A673 (cell line): ENCODE measurements at regions not wholly inside any gene's neighbourhood (a gene's known extent, or its start where the extent isn't known, plus 50 kb on each side); places are given as distances from the start of the nearest gene placed in this dataset.

Source experiments
- BruUV-seq: library from RNA; stranded (reverse); fragments of 400-500 nt; replicated peaks from 2 replicates; lab custom pipeline; 2021; lab: Mats Ljungman, UMichigan
- CTCF ChIA-PET: fragments of 300-600 bp; sonication (Branson Sonifier 250); formaldehyde crosslinking; loops from one replicate; lab custom pipeline; 2022; ENCODE audit warnings: antibody characterized with exemption; lab: Charles Lee
- POLR2A ChIA-PET: fragments of 300-600 bp; sonication (Branson Sonifier 250); formaldehyde crosslinking; loops from one replicate; lab custom pipeline; 2022; ENCODE audit warnings: antibody characterized with exemption; ENCODE audit not compliant: low non-redundant PET; lab: Charles Lee
- DNase-seq: peaks from one replicate; pipeline ENCODE4 v3.0.0-alpha.2; 2015; ENCODE audit warnings: low spot score
- H3K27ac ChIP-seq: fragments of 200-600 bp; sonication (generic); 2 replicates; pipeline ENCODE4 v1.5.1; 2016; ENCODE audit warnings: mixed run types, low read depth, mild to moderate bottlenecking, mixed read lengths, antibody characterized with exemption, low read length; ENCODE audit not compliant: poor library complexity, severe bottlenecking
- H3K27me3 ChIP-seq: fragments of 200-600 bp; sonication (generic); replicated peaks from 2 replicates; pipeline ENCODE4 v1.6.1; 2017; ENCODE audit warnings: mixed run types, low read depth, mild to moderate bottlenecking, mixed read lengths, antibody characterized with exemption, low read length; ENCODE audit not compliant: insufficient read depth, poor library complexity
- H3K36me3 ChIP-seq: fragments of 200-600 bp; sonication (generic); 2 replicates; pipeline ENCODE4 v1.6.1; 2016; ENCODE audit warnings: mixed run types, mild to moderate bottlenecking, mixed read lengths, antibody characterized with exemption, low read length; ENCODE audit not compliant: insufficient read depth, poor library complexity, severe bottlenecking
- H3K4me1 ChIP-seq: fragments of 200-600 bp; sonication (generic); 2 replicates; pipeline ENCODE4 v1.6.1; 2017; ENCODE audit warnings: mixed run types, mild to moderate bottlenecking, mixed read lengths, antibody characterized with exemption, low read length; ENCODE audit not compliant: insufficient read depth, poor library complexity, severe bottlenecking
- H3K4me3 ChIP-seq: fragments of 200-600 bp; sonication (generic); 2 replicates; pipeline ENCODE4 v1.5.1; 2016; ENCODE audit warnings: low read depth, mixed run types, mild to moderate bottlenecking, mixed read lengths, low read length; ENCODE audit not compliant: poor library complexity, severe bottlenecking
- H3K9me3 ChIP-seq: fragments of 200-600 bp; sonication (generic); 2 replicates; pipeline ENCODE4 v1.6.1; 2016; ENCODE audit warnings: mixed run types, low read depth, mild to moderate bottlenecking, mixed read lengths, antibody characterized with exemption, low read length; ENCODE audit not compliant: poor library complexity, severe bottlenecking
- EZH2 ChIP-seq: fragments of 200-600 bp; sonication (generic); IDR thresholded peaks from 2 replicates; pipeline ENCODE4 v1.6.1; 2017; ENCODE audit warnings: borderline replicate concordance, low read depth, mild to moderate bottlenecking, mixed read lengths, antibody characterized with exemption, low read length; ENCODE audit not compliant: poor library complexity, severe bottlenecking
- intact Hi-C: fragments of 100-400 bp; cut with micrococcal nuclease; formaldehyde crosslinking; loops from one replicate; pipeline ENCODE4 v1.10.0; 2022; ENCODE audit not compliant: unreplicated experiment
- TF ChIP-seq, protein P1 (sequence below): fragments of 300-800, 200-600 bp; sonication (generic); conservative IDR thresholded peaks from 2 replicates; pipeline ENCODE4 v1.5.1; 2017; ENCODE audit warnings: low read depth, mild to moderate bottlenecking, antibody characterized with exemption, low read length, moderate library complexity, mixed read lengths

DNA sequence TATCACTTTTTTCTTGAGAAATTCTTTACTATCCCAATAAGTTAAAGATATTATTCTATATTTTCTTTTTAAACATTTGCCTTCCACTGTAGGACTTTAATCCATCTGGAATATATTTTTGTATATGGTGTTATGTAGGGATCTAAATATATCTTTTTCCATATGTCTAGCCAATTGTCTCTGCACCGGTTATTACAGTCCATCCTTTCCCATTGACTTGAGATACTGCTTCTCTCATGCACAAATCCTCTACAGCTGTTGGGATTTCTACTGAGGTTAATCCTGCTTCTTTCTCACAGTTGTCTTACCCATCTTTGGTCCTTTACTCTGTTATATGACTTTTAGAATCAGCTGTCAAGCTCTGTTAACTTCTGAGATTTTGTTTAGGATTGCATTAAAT lies 483.8 kb upstream of the CDH4 start:
- ChIA-PET CTCF (no interaction called here), POLR2A (no interaction called here)
- peaks cover 45% of the 10 kb centered on the region for H3K27me3 ChIP-seq
- H3K36me3 ChIP-seq = no peaks in the 10 kb centered on the region
- no peak overlapping the region for H3K27ac ChIP-seq
- no peaks in the 10 kb centered on the region for H3K4me1 ChIP-seq
- intact Hi-C loops = no loop called here
- DNase-seq = no peak
- H3K4me3 ChIP-seq = no peak overlapping the region
- BruUV-seq = no TSS peak
- H3K9me3 ChIP-seq = no peaks in the 10 kb centered on the region
- TF ChIP-seq EZH2 = no peak
- TF ChIP-seq, protein P1, sequence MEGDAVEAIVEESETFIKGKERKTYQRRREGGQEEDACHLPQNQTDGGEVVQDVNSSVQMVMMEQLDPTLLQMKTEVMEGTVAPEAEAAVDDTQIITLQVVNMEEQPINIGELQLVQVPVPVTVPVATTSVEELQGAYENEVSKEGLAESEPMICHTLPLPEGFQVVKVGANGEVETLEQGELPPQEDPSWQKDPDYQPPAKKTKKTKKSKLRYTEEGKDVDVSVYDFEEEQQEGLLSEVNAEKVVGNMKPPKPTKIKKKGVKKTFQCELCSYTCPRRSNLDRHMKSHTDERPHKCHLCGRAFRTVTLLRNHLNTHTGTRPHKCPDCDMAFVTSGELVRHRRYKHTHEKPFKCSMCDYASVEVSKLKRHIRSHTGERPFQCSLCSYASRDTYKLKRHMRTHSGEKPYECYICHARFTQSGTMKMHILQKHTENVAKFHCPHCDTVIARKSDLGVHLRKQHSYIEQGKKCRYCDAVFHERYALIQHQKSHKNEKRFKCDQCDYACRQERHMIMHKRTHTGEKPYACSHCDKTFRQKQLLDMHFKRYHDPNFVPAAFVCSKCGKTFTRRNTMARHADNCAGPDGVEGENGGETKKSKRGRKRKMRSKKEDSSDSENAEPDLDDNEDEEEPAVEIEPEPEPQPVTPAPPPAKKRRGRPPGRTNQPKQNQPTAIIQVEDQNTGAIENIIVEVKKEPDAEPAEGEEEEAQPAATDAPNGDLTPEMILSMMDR = no peak

DNA sequence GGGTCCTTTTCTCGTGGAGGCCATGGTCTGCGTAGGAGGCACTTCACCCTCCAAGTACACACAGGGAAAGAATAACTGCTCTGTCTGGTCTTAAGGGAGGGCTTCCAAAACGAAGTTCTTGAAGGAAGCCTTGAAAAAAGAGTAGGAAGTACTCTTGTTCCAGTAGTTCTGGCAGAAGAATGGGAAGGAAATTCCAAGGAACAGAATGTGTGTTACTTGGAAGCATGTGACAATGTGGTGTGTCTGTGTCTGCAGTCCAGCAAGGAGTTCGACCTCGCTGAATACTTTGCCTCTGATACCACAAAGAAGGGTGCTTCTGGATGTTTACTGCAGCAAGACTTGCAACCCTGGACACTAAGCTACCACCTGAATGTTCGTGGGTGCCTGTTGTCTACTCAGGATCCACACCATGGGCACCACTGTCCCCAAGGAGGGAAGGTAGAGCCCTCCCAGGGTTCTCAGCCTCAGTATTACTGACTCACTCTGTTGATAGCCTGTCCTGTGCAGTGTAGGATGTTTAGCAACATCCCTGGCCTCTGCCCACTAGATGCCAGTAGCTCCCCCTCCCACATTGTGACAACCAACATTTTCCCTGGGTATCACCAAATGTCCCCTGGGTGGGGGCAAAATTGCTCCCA lies 471.6 kb upstream of the CDH4 start:
- DNase-seq = no peak
- no TSS peak for BruUV-seq
- no peaks in the 10 kb centered on the region for H3K4me1 ChIP-seq
- intact Hi-C loops = no loop called here
- TF ChIP-seq, protein P1 = no peak
- TF ChIP-seq EZH2 = no peak
- ChIA-PET POLR2A (no interaction called here), CTCF (no interaction called here)
- H3K27ac ChIP-seq = no peak overlapping the region
- H3K36me3 ChIP-seq = no peaks in the 10 kb centered on the region
- no peak overlapping the region for H3K4me3 ChIP-seq
- no peaks in the 10 kb centered on the region for H3K9me3 ChIP-seq
- peaks cover 6% of the 10 kb centered on the region for H3K27me3 ChIP-seq

DNA sequence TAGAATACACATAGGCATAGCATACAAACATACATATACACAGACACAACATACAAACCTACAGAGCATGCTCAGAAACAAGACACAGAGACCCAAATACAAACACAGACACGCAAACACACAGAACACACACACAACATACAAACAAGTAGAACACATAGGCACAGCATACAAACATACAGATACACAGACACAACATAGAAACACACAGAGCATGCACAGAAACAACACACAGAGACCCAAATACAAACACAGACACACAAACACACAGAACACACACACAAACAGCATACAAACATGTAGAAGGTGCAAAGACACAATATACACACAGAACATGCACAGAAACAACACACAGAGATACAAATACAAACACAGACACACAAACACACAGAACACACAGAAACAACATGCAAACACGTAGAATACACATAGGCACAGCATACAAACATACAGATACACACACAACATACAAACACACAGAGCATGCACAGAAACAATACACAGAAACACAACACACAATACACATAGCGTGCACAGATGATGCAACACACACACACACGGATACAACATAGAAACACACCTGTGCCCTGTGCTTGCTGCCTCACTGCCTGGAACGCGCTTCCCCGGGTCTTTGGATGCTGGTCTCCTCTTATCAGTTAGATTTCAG lies 469.0 kb upstream of the CDH4 start:
- Histone ChIP-seq H3K36me3 (no peaks in the 10 kb centered on the region), H3K9me3 (no peaks in the 10 kb centered on the region), H3K27me3 (peaks cover 18% of the 10 kb centered on the region), H3K27ac (no peak overlapping the region), H3K4me3 (no peak overlapping the region), H3K4me1 (no peaks in the 10 kb centered on the region)
- ChIA-PET CTCF (no interaction called here), POLR2A (no interaction called here)
- DNase-seq = no peak
- no TSS peak for BruUV-seq
- TF ChIP-seq EZH2 = no peak
- TF ChIP-seq, protein P1 = no peak
- intact Hi-C loops = no loop called here
